ENCODE measurements at regions not wholly inside any gene's neighbourhood (a gene's known extent, or its start where the extent isn't known, plus 50 kb on each side); places are given as distances from the start of the nearest gene placed in this dataset.
"Not testable (repeated sequence)": the region's sequence is repeated elsewhere in the genome, so short reads cannot be mapped to it uniquely, and the experiment has no call there.

- no peak for DNase-seq (ENCODE audit: low read depth in 1 of 2, low spot score in 1 of 2)
Measured at GRCh38 chr1:70667494-70668170, 256.6 kb downstream of the CTH start.

DNA sequence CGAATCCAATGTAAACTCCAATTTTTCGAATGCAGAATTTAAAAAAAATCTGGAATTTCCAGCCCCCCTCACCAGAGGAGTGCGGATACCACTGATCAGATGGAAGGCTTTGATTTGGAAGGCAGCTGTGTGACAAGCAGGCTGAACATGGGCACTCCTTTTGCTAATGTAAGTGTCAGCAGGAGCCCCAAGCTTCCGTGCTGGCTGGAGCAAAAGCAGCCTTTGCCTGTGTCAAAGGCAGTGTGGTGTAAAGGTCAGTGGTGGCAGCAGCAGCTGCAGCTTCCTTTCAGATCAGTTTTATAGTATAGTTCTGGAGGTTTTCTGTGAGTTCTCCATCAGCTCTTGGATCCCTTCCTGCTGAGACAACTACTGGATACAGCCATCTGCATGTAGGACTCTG, 259.9 kb downstream of the CTH start:
- DNase-seq (ENCODE audit: low read depth in 1 of 2, low spot score in 1 of 2), result no peak

GRCh38 chr1:70672442-70672888, 261.4 kb downstream of the CTH start:
- DNase-seq (ENCODE audit: low read depth in 1 of 2, low spot score in 1 of 2), result no peak

DNA sequence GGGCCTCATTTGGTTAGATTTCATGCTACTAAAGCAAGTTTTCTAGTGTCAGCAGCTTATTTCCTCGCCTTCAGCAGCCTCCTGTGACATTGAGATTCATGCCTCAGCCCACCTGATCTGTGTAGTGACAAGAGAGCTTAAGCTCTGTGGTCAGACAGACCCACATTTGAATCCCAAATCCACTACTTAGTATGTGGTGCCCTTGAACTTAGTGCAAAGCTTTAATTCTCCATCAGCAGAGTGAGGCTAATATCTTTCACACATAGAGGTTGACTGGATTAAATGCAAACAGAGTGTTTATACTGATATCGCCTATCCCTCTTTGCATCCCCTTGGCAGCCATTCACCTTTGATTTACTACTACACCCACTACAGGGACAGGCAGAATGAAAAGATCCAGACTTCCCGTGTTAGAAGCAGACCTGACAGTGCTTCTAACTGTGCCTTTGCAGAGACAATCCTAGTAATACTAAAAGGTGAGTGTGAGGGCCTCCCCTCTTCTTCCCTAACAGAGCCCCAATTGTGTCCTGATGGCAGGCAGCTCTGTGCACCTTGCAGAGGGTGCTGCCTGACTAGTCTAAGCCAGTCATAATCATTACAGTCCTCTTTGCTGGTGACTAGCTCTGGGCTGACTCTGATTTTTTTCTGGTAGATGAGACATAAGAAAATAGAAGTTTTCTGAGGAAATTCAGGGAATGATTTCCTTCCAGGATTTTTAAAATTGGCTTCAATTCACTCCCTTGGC, 264.0 kb downstream of the CTH start:
- DNase-seq (ENCODE audit: low read depth in 1 of 2, low spot score in 1 of 2), result no peak

DNA sequence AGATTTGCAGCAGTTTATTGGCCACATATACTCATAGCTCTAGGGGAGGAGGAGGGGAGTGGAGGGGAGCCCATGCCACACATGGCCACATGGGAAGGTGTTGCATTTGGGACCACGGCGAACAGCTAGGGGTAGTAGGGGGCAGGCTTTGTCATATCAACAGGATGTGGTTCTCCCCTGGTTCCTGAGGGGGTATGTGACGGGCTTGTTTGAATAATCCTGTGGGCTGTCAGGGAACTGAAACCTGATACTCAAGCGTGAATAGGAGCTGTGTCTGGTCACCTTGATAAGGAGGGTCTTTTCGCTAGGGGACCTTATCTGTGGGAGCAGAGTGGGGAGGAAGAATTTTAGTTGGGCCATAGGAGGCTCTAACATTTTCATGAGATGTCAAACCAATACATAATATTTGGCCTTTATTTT, 264.7 kb downstream of the CTH start:
- no peak for DNase-seq (ENCODE audit: low read depth in 1 of 2, low spot score in 1 of 2)

- peak in 1 of 2 donors; percentile 11 for DNase-seq (ENCODE audit: low read depth in 1 of 2, low spot score in 1 of 2)
Measured at GRCh38 chr1:70685300-70686286, 274.5 kb downstream of the CTH start.

DNA sequence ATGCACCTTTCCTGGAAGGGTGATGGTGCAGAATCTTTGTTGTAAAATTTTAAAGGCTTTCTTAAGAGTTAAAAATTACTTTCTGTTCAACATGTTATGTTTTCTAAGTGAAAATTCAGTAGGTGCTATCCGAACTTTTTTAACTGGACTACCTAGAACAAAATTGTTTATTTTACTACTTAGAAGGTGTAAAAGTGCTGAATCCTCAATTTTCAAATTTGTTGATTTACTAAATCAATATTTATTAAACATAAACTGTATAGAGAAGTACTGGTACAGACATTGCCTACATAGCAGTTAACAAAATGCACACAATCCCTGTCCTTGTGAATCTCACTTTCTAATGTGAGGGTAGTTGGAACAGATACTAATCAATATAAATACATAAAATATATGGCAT, 277.5 kb downstream of the CTH start:
- no peak for DNase-seq (ENCODE audit: low read depth in 1 of 2, low spot score in 1 of 2)

GRCh38 chr1:70706381-70707037, 295.4 kb downstream of the CTH start:
- DNase-seq (ENCODE audit: low read depth in 1 of 2, low spot score in 1 of 2), result no peak

DNA sequence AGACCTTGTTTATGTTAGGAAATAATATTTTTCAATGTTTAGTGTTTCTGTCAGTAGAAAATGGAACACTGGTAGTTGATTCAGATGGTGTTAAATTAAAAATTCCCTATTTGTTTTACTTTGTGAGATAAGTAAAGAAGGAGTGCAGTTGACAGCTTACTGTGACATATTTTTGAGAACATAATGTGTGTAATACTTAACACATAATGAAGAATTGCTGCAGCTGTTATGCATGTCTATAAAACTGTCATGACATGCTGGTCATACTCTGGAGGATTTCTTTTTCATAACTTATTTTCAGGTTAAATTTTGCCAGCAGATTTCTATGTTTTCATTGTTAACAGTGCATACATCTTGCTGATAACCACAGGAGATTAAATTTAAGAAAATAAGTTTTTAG, 296.1 kb downstream of the CTH start:
- DNase-seq (ENCODE audit: low read depth in 1 of 2, low spot score in 1 of 2), result no peak

GRCh38 chr1:70714149-70714548, 303.1 kb downstream of the CTH start:
- DNase-seq (ENCODE audit: low read depth in 1 of 2, low spot score in 1 of 2), result no peak

- no peak for DNase-seq (ENCODE audit: low read depth in 1 of 2, low spot score in 1 of 2)
Measured at GRCh38 chr1:70717211-70717610, 306.1 kb downstream of the CTH start.

GRCh38 chr1:70717656-70718055, 306.6 kb downstream of the CTH start:
- DNase-seq (ENCODE audit: low read depth in 1 of 2, low spot score in 1 of 2), result no peak

DNA sequence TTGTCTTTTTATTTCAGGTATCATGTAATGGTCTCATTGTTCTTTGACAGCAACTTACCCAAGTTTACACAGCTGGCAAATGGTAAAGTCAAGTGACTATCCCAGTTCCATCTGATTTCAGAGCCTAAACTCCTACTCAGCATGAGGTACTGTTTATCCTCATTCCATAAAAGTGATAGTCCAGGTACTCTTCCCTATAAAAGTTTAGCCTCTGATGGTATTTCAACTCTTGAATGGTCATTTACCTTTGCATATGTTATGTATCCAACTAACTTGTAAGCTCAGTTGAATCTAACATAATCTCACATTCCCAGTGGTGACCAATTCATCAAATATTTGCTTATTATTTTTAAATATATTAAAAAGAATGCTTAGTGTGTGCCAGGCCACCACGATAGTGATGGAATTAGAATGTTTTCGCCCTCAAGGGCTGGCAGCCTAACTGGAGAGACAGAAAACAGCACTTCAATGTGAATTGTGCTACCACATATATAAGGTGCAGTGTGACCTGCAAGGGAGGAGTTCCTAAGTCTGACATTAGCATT, 307.1 kb downstream of the CTH start:
- DNase-seq (ENCODE audit: low read depth in 1 of 2, low spot score in 1 of 2), result no peak

DNA sequence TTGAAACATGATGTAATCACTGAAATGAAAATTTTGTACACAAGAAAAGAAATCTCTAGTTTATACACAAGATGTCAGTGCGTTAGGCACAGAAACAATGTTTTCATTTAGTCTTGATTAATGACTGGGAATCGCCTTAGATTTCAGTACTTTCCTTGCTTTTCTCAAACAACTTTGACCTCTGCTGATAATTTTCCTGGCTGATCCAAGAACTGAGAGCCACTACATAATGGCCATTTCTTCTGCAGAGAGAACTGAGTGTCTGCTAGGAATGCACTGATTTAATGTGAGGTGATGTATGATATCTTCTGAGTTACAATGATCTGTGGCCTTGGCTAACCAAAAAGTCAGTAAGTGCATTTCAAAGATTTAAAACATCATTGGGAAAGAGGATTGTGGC, 308.1 kb downstream of the CTH start:
- no peak for DNase-seq (ENCODE audit: low read depth in 1 of 2, low spot score in 1 of 2)

GRCh38 chr1:70720109-70720508, 309.0 kb downstream of the CTH start:
- DNase-seq (ENCODE audit: low read depth in 1 of 2, low spot score in 1 of 2), result no peak

GRCh38 chr1:70720521-70720920, 309.5 kb downstream of the CTH start:
- DNase-seq (ENCODE audit: low read depth in 1 of 2, low spot score in 1 of 2), result no peak

- no peak for DNase-seq (ENCODE audit: low read depth in 1 of 2, low spot score in 1 of 2)
Measured at GRCh38 chr1:70727886-70728489, 316.9 kb downstream of the CTH start.

DNA sequence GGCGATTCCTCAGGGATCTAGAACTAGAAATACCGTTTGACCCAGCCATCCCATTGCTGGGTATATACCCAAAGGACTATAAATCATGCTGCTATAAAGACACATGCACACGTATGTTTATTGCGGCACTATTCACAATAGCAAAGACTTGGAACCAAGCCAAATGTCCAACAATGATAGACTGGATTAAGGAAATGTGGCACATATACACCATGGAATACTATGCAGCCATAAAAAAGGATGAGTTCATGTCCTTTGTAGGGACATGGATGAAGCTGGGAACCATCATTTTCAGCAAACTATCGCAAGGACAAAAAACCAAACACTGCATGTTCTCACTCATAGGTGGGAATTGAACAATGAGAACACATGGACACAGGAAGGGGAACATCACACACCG, 311.1 kb downstream of the PTGER3 start:
- DNase-seq (ENCODE audit: low read depth in 1 of 2, low spot score in 1 of 2), result not testable (repeated sequence)

DNA sequence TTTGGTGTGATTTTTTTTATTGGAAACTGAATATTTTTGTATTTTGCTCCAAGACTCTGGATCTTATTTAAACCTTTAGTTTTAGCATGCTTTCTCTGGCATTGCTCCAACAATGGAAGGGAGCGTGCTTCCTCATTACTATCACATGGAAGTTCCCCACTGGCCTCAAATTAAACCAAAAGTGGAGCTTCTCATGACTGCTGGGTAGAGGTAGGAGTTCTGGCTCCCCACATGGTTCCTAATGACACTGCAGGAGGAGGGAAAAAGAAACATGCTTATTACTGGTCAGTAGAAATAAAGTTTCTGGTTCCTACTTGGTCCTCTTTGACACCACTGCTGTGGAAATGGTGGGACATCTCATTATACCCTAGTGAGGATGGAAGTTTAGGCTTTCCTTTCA, 310.5 kb downstream of the PTGER3 start:
- DNase-seq (ENCODE audit: low read depth in 1 of 2, low spot score in 1 of 2), result no peak

GRCh38 chr1:70738624-70739023, 309.0 kb downstream of the PTGER3 start:
- no peak for DNase-seq (ENCODE audit: low read depth in 1 of 2, low spot score in 1 of 2)
